Gastroesophageal sphincter (tissue), 4 donors: ENCODE measurements at regions not wholly inside any gene's neighbourhood (a gene's known extent, or its start where the extent isn't known, plus 50 kb on each side); places are given as distances from the start of the nearest gene placed in this dataset.

Experiments used
- ATAC-seq: fragments of 150-250 bp; one replicate; pipeline ENCODE4 v1.9.1; 2016; ENCODE audit warnings: mild to moderate bottlenecking, moderate library complexity
- H3K27ac ChIP-seq, 4 donors: fragments of 200-600 bp; sonication (generic) in 3 of 4; 1 replicate in 3 of 4; 2 replicates in 1 of 4; pipeline ENCODE4 v1.5.1; 2016 to 2019
- H3K27me3 ChIP-seq: fragments of 200-600 bp; sonication (generic); one replicate; pipeline ENCODE4 v1.5.1; 2019
- H3K36me3 ChIP-seq, 2 donors: fragments of 200-600 bp; sonication (generic); one replicate each; pipeline ENCODE4 v1.5.1; 2019; ENCODE audit warnings: control low read depth in 1 of 2
- H3K4me1 ChIP-seq, 3 donors: fragments of 200-600 bp; sonication (generic); 1 replicate in 2 of 3; 2 replicates in 1 of 3; pipeline ENCODE4 v1.5.1; 2016 to 2019; ENCODE audit warnings: control low read depth in 2 of 3
- H3K4me3 ChIP-seq, 2 donors: fragments of 200-600 bp; sonication (generic); one replicate each; pipeline ENCODE4 v1.5.1; 2019; ENCODE audit warnings: mild to moderate bottlenecking in 1 of 2, moderate library complexity in 1 of 2
- H3K9me3 ChIP-seq, 3 donors: fragments of 200-600 bp; sonication (generic); one replicate each; pipeline ENCODE4 v1.5.1; 2017 to 2019; ENCODE audit warnings: control low read depth in 2 of 3
- CTCF ChIP-seq, 4 experiments: fragments of 200-600 bp in 2 of 4; fragments of 450-650 bp in 2 of 4; sonication (generic) in 1 of 4; IDR thresholded peaks; one replicate each; pipeline ENCODE4 v1.5.1; 2017 to 2019; ENCODE audit warnings: antibody characterized with exemption in 4 of 4, mild to moderate bottlenecking in 2 of 4, moderate library complexity in 2 of 4
- EP300 ChIP-seq: sonication (generic); formaldehyde crosslinking; IDR thresholded peaks from one replicate; pipeline ENCODE4 v1.6.1; 2017; ENCODE audit warnings: antibody characterized with exemption, mild to moderate bottlenecking
- POLR2A ChIP-seq, 2 donors: fragments of 450-650 bp; IDR thresholded peaks; one replicate each; pipeline ENCODE4 v1.6.1; 2017; ENCODE audit warnings: antibody characterized with exemption in 2 of 2, mild to moderate bottlenecking in 2 of 2, moderate library complexity in 1 of 2
- POLR2AphosphoS5 ChIP-seq: sonication (generic); formaldehyde crosslinking; IDR thresholded peaks from one replicate; pipeline ENCODE4 v1.6.1; 2017; ENCODE audit warnings: antibody characterized with exemption
- WGBS, 2 donors: methylation state at CpG; one replicate each; pipeline ENCODE4 v1.1.5; 2018; ENCODE audit warnings: low coverage in 1 of 2; 5-methylcytosine and 5-hydroxymethylcytosine counted together

- no peak for ATAC-seq
- Histone ChIP-seq H3K4me3 (no peak overlapping the region), H3K27ac (no peak overlapping the region), H3K36me3 (no peaks in the 10 kb centered on the region), H3K9me3 (peaks cover 0 to 11% (median 0%) of the 10 kb centered on the region in 3 donors), H3K27me3 (no peaks in the 10 kb centered on the region), H3K4me1 (no peaks in the 10 kb centered on the region)
- TF ChIP-seq CTCF (IDR thresholded peaks at IDR 0.05) (no peak), POLR2A (IDR thresholded peaks at IDR 0.05) (no peak), EP300 (no peak), POLR2AphosphoS5 (no peak)
Observed at GRCh38 chr18:34287825-34288224, 63.1 kb upstream of the NOL4 start.

GRCh38 chr18:34292594-34292993, 67.9 kb upstream of the NOL4 start:
- H3K9me3 ChIP-seq: peaks cover 0 to 6% (median 0%) of the 10 kb centered on the region in 3 donors
- H3K4me3 ChIP-seq: no peak overlapping the region
- no peak for TF ChIP-seq EP300
- TF ChIP-seq CTCF (IDR thresholded peaks at IDR 0.05): no peak
- TF ChIP-seq POLR2AphosphoS5: no peak
- TF ChIP-seq POLR2A (IDR thresholded peaks at IDR 0.05): no peak
- no peaks in the 10 kb centered on the region for H3K27me3 ChIP-seq
- no peaks in the 10 kb centered on the region for H3K36me3 ChIP-seq
- no peak for ATAC-seq
- no peak overlapping the region for H3K27ac ChIP-seq
- no peaks in the 10 kb centered on the region for H3K4me1 ChIP-seq
- WGBS, 2 donors: 40 to 50% methylated on average over 2 of the region's 2 CpGs

GRCh38 chr18:34297287-34297686, 72.6 kb upstream of the NOL4 start:
- Histone ChIP-seq H3K4me1 (no peaks in the 10 kb centered on the region), H3K4me3 (no peak overlapping the region), H3K36me3 (no peaks in the 10 kb centered on the region), H3K27ac (no peak overlapping the region), H3K27me3 (no peaks in the 10 kb centered on the region), H3K9me3 (no peaks in the 10 kb centered on the region)
- ATAC-seq: no peak
- TF ChIP-seq EP300 (no peak), CTCF (IDR thresholded peaks at IDR 0.05) (no peak), POLR2AphosphoS5 (no peak), POLR2A (IDR thresholded peaks at IDR 0.05) (no peak)

GRCh38 chr18:34299828-34300227, 75.1 kb upstream of the NOL4 start:
- TF ChIP-seq POLR2AphosphoS5 (no peak), POLR2A (IDR thresholded peaks at IDR 0.05) (no peak), CTCF (IDR thresholded peaks at IDR 0.05) (no peak), EP300 (no peak)
- no peaks in the 10 kb centered on the region for H3K36me3 ChIP-seq
- no peaks in the 10 kb centered on the region for H3K27me3 ChIP-seq
- no peak overlapping the region for H3K4me3 ChIP-seq
- 79 to 100% methylated on average over 1 to 3 of the region's 3 CpGs for WGBS, 2 donors
- H3K4me1 ChIP-seq: no peaks in the 10 kb centered on the region
- no peak for ATAC-seq
- no peak overlapping the region for H3K27ac ChIP-seq
- H3K9me3 ChIP-seq: no peaks in the 10 kb centered on the region

GRCh38 chr18:34311468-34311867, 86.8 kb upstream of the NOL4 start:
- Histone ChIP-seq H3K4me1 (no peaks in the 10 kb centered on the region), H3K4me3 (no peak overlapping the region), H3K9me3 (no peaks in the 10 kb centered on the region), H3K36me3 (no peaks in the 10 kb centered on the region), H3K27ac (no peak overlapping the region), H3K27me3 (no peaks in the 10 kb centered on the region)
- WGBS, 2 donors: 29 to 38% methylated on average over 1 of the region's 1 CpG
- ATAC-seq: no peak
- no peak for TF ChIP-seq POLR2AphosphoS5
- TF ChIP-seq EP300: no peak
- TF ChIP-seq CTCF (IDR thresholded peaks at IDR 0.05): no peak
- TF ChIP-seq POLR2A (IDR thresholded peaks at IDR 0.05): no peak
